ENCODE measurements at regions not wholly inside any gene's neighbourhood (a gene's known extent, or its start where the extent isn't known, plus 50 kb on each side); places are given as distances from the start of the nearest gene placed in this dataset.

GRCh38 chr2:188114014-188114413, 177.7 kb upstream of the GULP1 start:
- H3K4me3 ChIP-seq (ENCODE audit: control insufficient read depth, low read depth, low read length): no peak overlapping the region
- TF ChIP-seq CTCF (conservative IDR thresholded peaks at IDR 0.05; ENCODE audit: control insufficient read depth, insufficient read depth, low read depth, low read length): no peak
- DNase-seq (ENCODE audit: low read depth): peak; percentile 2

GRCh38 chr2:188117706-188118105, 174.0 kb upstream of the GULP1 start:
- no peak overlapping the region for H3K4me3 ChIP-seq (ENCODE audit: control insufficient read depth, low read depth, low read length)
- no peak for TF ChIP-seq CTCF (conservative IDR thresholded peaks at IDR 0.05; ENCODE audit: control insufficient read depth, insufficient read depth, low read depth, low read length)
- DNase-seq (ENCODE audit: low read depth): no peak

GRCh38 chr2:188118431-188118830, 173.2 kb upstream of the GULP1 start:
- no peak overlapping the region for H3K4me3 ChIP-seq (ENCODE audit: control insufficient read depth, low read depth, low read length)
- DNase-seq (ENCODE audit: low read depth): no peak
- TF ChIP-seq CTCF (conservative IDR thresholded peaks at IDR 0.05; ENCODE audit: control insufficient read depth, insufficient read depth, low read depth, low read length): no peak

GRCh38 chr2:188119112-188119838, 172.4 kb upstream of the GULP1 start:
- no peak for DNase-seq (ENCODE audit: low read depth)
- no peak for TF ChIP-seq CTCF (conservative IDR thresholded peaks at IDR 0.05; ENCODE audit: control insufficient read depth, insufficient read depth, low read depth, low read length)

GRCh38 chr2:188122985-188123384, 168.7 kb upstream of the GULP1 start:
- no peak for DNase-seq (ENCODE audit: low read depth)
- TF ChIP-seq CTCF (conservative IDR thresholded peaks at IDR 0.05; ENCODE audit: control insufficient read depth, insufficient read depth, low read depth, low read length): no peak

More at GRCh38 chr2:188119112-188119838, 172.4 kb upstream of the GULP1 start:
- no peak overlapping the region for H3K4me3 ChIP-seq (ENCODE audit: control insufficient read depth, low read depth, low read length)

GRCh38 chr2:188129677-188130076, 162.0 kb upstream of the GULP1 start:
- H3K4me3 ChIP-seq (ENCODE audit: control insufficient read depth, low read depth, low read length): no peak overlapping the region
- no peak for DNase-seq (ENCODE audit: low read depth)
- TF ChIP-seq CTCF (conservative IDR thresholded peaks at IDR 0.05; ENCODE audit: control insufficient read depth, insufficient read depth, low read depth, low read length): no peak

More at GRCh38 chr2:188122985-188123384, 168.7 kb upstream of the GULP1 start:
- no peak overlapping the region for H3K4me3 ChIP-seq (ENCODE audit: control insufficient read depth, low read depth, low read length)

All from fibroblast of mammary gland (primary cell).